Activated naive CD4-positive, alpha-beta T cell treated with anti-CD3 and anti-CD28 coated beads, Interleukin-2, amount 10 ng/mL, durations not matched to agents 7 days and 5 days (primary cell): ENCODE measurements at regions not wholly inside any gene's neighbourhood (a gene's known extent, or its start where the extent isn't known, plus 50 kb on each side); places are given as distances from the start of the nearest gene placed in this dataset.

ENCODE experiments used
- CTCF ChIA-PET: fragments of 350-600 bp; sonication (Branson Sonifier 250); formaldehyde crosslinking; loops from one replicate; lab custom pipeline; 2021; ENCODE audit warnings: antibody characterized with exemption; lab: Charles Lee
- DNase-seq: peaks from one replicate; pipeline ENCODE4 v3.0.0-alpha.2; 2020
- H3K27ac Mint-ChIP-seq: one replicate; pipeline ENCODE4 v1.8.0; 2021; ENCODE audit warnings: mild to moderate bottlenecking, moderate library complexity, mixed read lengths
- H3K27me3 Mint-ChIP-seq: one replicate; pipeline ENCODE4 v1.8.0; 2021; ENCODE audit warnings: mild to moderate bottlenecking, mixed read lengths
- H3K36me3 Mint-ChIP-seq: one replicate; pipeline ENCODE4 v1.8.0; 2021; ENCODE audit warnings: mixed read lengths
- H3K4me1 Mint-ChIP-seq: one replicate; pipeline ENCODE4 v1.8.0; 2021; ENCODE audit warnings: mixed read lengths
- H3K4me3 Mint-ChIP-seq: one replicate; pipeline ENCODE4 v1.8.0; 2021; ENCODE audit warnings: mild to moderate bottlenecking, moderate library complexity, mixed read lengths
- H3K9me3 Mint-ChIP-seq: one replicate; pipeline ENCODE4 v1.8.0; 2021; ENCODE audit warnings: mixed read lengths

- H3K9me3 Mint-ChIP-seq = no peaks in the 10 kb centered on the region
- no peak for DNase-seq
- no peak overlapping the region for H3K27ac Mint-ChIP-seq
- H3K36me3 Mint-ChIP-seq = peaks cover 53% of the 10 kb centered on the region
- no peak overlapping the region for H3K4me3 Mint-ChIP-seq
- no peaks in the 10 kb centered on the region for H3K27me3 Mint-ChIP-seq
- no peaks in the 10 kb centered on the region for H3K4me1 Mint-ChIP-seq
- CTCF ChIA-PET = no interaction called here
Observed at GRCh38 chr6:144843701-144844100, 558.6 kb downstream of the UTRN start.

DNA sequence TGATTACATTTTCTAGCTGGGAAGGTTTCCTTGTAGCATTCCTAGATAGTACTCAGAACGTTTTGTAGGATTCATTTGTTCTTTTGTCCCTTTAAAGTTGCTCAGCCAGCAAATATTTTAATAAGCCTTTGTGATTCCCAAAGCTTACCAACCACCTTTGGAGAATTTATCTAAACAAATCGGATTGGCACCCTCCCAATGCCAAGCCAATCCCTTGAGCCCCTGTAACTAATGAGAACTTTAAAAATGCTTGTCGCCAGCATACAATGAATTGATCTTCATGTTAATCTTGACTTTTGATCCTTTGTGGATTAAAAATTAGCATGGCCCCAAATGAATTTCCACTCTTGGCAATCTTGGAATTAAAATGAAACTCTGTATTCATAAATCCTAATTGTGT lies 559.5 kb downstream of the UTRN start:
- no peak for DNase-seq
- CTCF ChIA-PET = no interaction called here
- no peaks in the 10 kb centered on the region for H3K27me3 Mint-ChIP-seq
- H3K9me3 Mint-ChIP-seq = no peaks in the 10 kb centered on the region
- H3K36me3 Mint-ChIP-seq = peaks cover 50% of the 10 kb centered on the region
- H3K4me3 Mint-ChIP-seq = no peak overlapping the region
- no peaks in the 10 kb centered on the region for H3K4me1 Mint-ChIP-seq
- no peak overlapping the region for H3K27ac Mint-ChIP-seq

- Mint-ChIP-seq H3K36me3 (peaks cover 54% of the 10 kb centered on the region), H3K9me3 (no peaks in the 10 kb centered on the region), H3K4me3 (no peak overlapping the region), H3K27me3 (no peaks in the 10 kb centered on the region), H3K27ac (no peak overlapping the region), H3K4me1 (no peaks in the 10 kb centered on the region)
- CTCF ChIA-PET = interaction anchor here (0.7 kb wide), 1 partner anchor 18 kb away, joined by 3 read pairs; no protein-coding TSS in a partner anchor
- DNase-seq = no peak
Observed at GRCh38 chr6:144845186-144845585, 560.1 kb downstream of the UTRN start.

- Mint-ChIP-seq H3K9me3 (no peaks in the 10 kb centered on the region), H3K27me3 (no peaks in the 10 kb centered on the region), H3K4me1 (no peaks in the 10 kb centered on the region), H3K27ac (no peak overlapping the region), H3K4me3 (no peak overlapping the region), H3K36me3 (peaks cover 55% of the 10 kb centered on the region)
- CTCF ChIA-PET = no interaction called here
- no peak for DNase-seq
Observed at GRCh38 chr6:144847916-144848315, 562.8 kb downstream of the UTRN start.

DNA sequence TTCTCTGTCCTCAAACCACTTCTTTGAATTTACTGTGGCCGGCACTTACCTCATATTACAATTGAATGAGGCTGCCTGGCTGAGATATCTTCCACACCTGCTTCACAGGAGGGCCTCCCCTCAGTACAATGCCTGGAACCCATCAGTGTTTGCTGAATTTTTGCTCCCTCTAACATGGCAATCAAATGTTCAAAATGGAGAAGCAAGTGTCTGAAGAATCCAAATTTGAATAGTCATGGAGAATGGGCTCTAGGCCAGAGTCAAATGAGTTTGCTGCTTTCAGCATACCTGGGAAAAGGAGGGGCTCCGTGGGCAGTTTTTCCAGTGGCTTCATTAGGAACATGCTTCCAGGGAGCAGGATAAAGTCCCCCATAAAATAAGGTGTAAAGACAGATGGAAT lies 564.8 kb downstream of the UTRN start:
- H3K36me3 Mint-ChIP-seq = peaks cover 53% of the 10 kb centered on the region
- H3K27me3 Mint-ChIP-seq = no peaks in the 10 kb centered on the region
- no peak for DNase-seq
- H3K27ac Mint-ChIP-seq = no peak overlapping the region
- H3K9me3 Mint-ChIP-seq = no peaks in the 10 kb centered on the region
- no peaks in the 10 kb centered on the region for H3K4me1 Mint-ChIP-seq
- H3K4me3 Mint-ChIP-seq = no peak overlapping the region
- CTCF ChIA-PET = no interaction called here

DNA sequence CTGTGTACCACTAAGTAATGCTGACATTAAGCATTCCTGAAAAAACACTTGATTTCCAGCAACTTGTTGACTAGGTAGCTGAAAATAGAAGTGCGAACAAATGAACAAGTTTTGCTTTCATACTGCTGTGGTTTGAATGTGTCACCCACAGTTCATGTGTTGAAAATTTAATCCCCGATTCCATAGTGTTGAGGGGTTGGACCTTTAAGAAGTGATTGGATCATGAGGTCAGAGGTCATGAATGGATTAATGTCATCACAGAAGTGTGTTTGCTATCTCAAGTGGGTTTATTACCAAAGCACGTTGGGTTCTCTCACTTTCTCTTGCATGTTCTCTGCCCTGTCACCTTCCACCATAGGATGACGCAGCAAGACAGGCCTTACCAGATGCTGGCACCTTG lies 568.5 kb downstream of the UTRN start:
- no peak overlapping the region for H3K27ac Mint-ChIP-seq

GRCh38 chr6:144854654-144855053 lies 569.5 kb downstream of the UTRN start:
- Mint-ChIP-seq H3K9me3 (no peaks in the 10 kb centered on the region), H3K27me3 (peaks cover 2% of the 10 kb centered on the region), H3K36me3 (peaks cover 21% of the 10 kb centered on the region), H3K27ac (no peak overlapping the region), H3K4me3 (no peak overlapping the region), H3K4me1 (no peaks in the 10 kb centered on the region)
- CTCF ChIA-PET = no interaction called here
- DNase-seq = no peak

More for the DNA sequence above, 568.5 kb downstream of the UTRN start:
- DNase-seq = no peak
- H3K27me3 Mint-ChIP-seq = no peaks in the 10 kb centered on the region
- CTCF ChIA-PET = no interaction called here
- no peak overlapping the region for H3K4me3 Mint-ChIP-seq
- no peaks in the 10 kb centered on the region for H3K9me3 Mint-ChIP-seq
- peaks cover 27% of the 10 kb centered on the region for H3K36me3 Mint-ChIP-seq
- H3K4me1 Mint-ChIP-seq = no peaks in the 10 kb centered on the region

GRCh38 chr6:144855375-144855774 lies 570.2 kb downstream of the UTRN start:
- Mint-ChIP-seq H3K9me3 (no peaks in the 10 kb centered on the region), H3K4me1 (no peaks in the 10 kb centered on the region), H3K36me3 (peaks cover 16% of the 10 kb centered on the region), H3K4me3 (no peak overlapping the region), H3K27me3 (peaks cover 7% of the 10 kb centered on the region), H3K27ac (no peak overlapping the region)
- CTCF ChIA-PET = no interaction called here
- DNase-seq = no peak

GRCh38 chr6:144855812-144856531 lies 570.8 kb downstream of the UTRN start:
- Mint-ChIP-seq H3K27ac (no peak overlapping the region), H3K36me3 (peaks cover 10% of the 10 kb centered on the region), H3K4me3 (no peak overlapping the region), H3K4me1 (no peaks in the 10 kb centered on the region), H3K9me3 (no peaks in the 10 kb centered on the region), H3K27me3 (peaks cover 7% of the 10 kb centered on the region)
- CTCF ChIA-PET = no interaction called here
- DNase-seq = no peak

- no peak for DNase-seq
- peaks cover 7% of the 10 kb centered on the region for H3K36me3 Mint-ChIP-seq
- H3K9me3 Mint-ChIP-seq = no peaks in the 10 kb centered on the region
- peaks cover 7% of the 10 kb centered on the region for H3K27me3 Mint-ChIP-seq
- no peak overlapping the region for H3K27ac Mint-ChIP-seq
- no peaks in the 10 kb centered on the region for H3K4me1 Mint-ChIP-seq
- CTCF ChIA-PET = no interaction called here
- H3K4me3 Mint-ChIP-seq = no peak overlapping the region
Observed at GRCh38 chr6:144856622-144857021, 571.5 kb downstream of the UTRN start.

GRCh38 chr6:144857086-144857485 lies 572.0 kb downstream of the UTRN start:
- H3K9me3 Mint-ChIP-seq = no peaks in the 10 kb centered on the region
- CTCF ChIA-PET = no interaction called here
- H3K36me3 Mint-ChIP-seq = peaks cover 5% of the 10 kb centered on the region
- H3K27me3 Mint-ChIP-seq = peaks cover 7% of the 10 kb centered on the region
- H3K27ac Mint-ChIP-seq = no peak overlapping the region
- no peaks in the 10 kb centered on the region for H3K4me1 Mint-ChIP-seq
- DNase-seq = no peak
- H3K4me3 Mint-ChIP-seq = no peak overlapping the region

- peaks cover 4% of the 10 kb centered on the region for H3K9me3 Mint-ChIP-seq
- H3K4me1 Mint-ChIP-seq = no peaks in the 10 kb centered on the region
- no peaks in the 10 kb centered on the region for H3K36me3 Mint-ChIP-seq
- CTCF ChIA-PET = interaction anchor here (1.2 kb wide), 1 partner anchor 65 kb away, joined by 3 read pairs; no protein-coding TSS in a partner anchor
- no peak overlapping the region for H3K4me3 Mint-ChIP-seq
- H3K27me3 Mint-ChIP-seq = peaks cover 14% of the 10 kb centered on the region
- no peak for DNase-seq
- H3K27ac Mint-ChIP-seq = no peak overlapping the region
Observed at GRCh38 chr6:144862769-144863168, 577.6 kb downstream of the UTRN start.

GRCh38 chr6:144867761-144868160 lies 582.6 kb downstream of the UTRN start:
- no peaks in the 10 kb centered on the region for H3K4me1 Mint-ChIP-seq
- H3K4me3 Mint-ChIP-seq = no peak overlapping the region
- CTCF ChIA-PET = no interaction called here
- no peaks in the 10 kb centered on the region for H3K36me3 Mint-ChIP-seq
- peaks cover 4% of the 10 kb centered on the region for H3K9me3 Mint-ChIP-seq
- H3K27me3 Mint-ChIP-seq = peaks cover 12% of the 10 kb centered on the region
- no peak overlapping the region for H3K27ac Mint-ChIP-seq
- DNase-seq = no peak

DNA sequence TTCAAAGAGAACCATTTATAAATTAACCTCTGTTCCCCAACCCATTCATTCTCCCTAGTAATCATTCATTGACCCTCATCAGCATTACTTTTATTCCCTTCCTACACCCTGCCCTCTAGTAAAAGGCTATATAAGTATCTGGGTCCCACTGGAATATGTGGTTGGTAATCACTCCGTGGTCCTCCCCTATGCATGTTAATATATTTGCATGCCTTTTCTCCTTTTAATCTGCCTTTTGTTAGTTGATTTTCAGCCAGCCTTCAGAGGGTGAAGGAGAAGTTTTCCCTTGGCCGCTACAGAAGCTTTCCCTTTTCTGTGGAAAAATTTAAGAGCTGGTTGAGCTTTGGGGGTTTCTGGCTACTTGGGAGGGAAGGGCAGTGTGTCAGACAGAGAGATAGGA lies 585.6 kb downstream of the UTRN start:
- Mint-ChIP-seq H3K4me3 (no peak overlapping the region), H3K27ac (no peak overlapping the region), H3K9me3 (peaks cover 3% of the 10 kb centered on the region), H3K4me1 (no peaks in the 10 kb centered on the region), H3K27me3 (peaks cover 9% of the 10 kb centered on the region), H3K36me3 (no peaks in the 10 kb centered on the region)
- DNase-seq = no peak
- CTCF ChIA-PET = no interaction called here

GRCh38 chr6:144873623-144874378 lies 588.7 kb downstream of the UTRN start:
- Mint-ChIP-seq H3K36me3 (no peaks in the 10 kb centered on the region), H3K4me1 (no peaks in the 10 kb centered on the region), H3K9me3 (peaks cover 3% of the 10 kb centered on the region), H3K27me3 (peaks cover 19% of the 10 kb centered on the region), H3K27ac (no peak overlapping the region), H3K4me3 (no peak overlapping the region)
- DNase-seq = no peak
- CTCF ChIA-PET = no interaction called here
